ENCODE measurements at regions not wholly inside any gene's neighbourhood (a gene's known extent, or its start where the extent isn't known, plus 50 kb on each side); places are given as distances from the start of the nearest gene placed in this dataset.
"Not testable (repeated sequence)": the region's sequence is repeated elsewhere in the genome, so short reads cannot be mapped to it uniquely, and the experiment has no call there.

GRCh38 chr17:77623321-77623720 lies 335.2 kb upstream of the TNRC6C start:
- H3K36me3 ChIP-seq; H3K9me3 ChIP-seq (replicated peaks); H3K27ac ChIP-seq; DNase-seq; H3K4me3 ChIP-seq; H3K27me3 ChIP-seq; H3K4me1 ChIP-seq: not testable (repeated sequence)

- H3K9me3 ChIP-seq (replicated peaks) = no peaks in the 10 kb centered on the region; the same call in 1 of the 2 replicates
- 0 out of 2 replicates have a peak, but pooled peaks cover 2% of the 10 kb centered on the region for H3K36me3 ChIP-seq
- H3K4me1 ChIP-seq = no peaks in the 10 kb centered on the region; the same call in 1 of the 2 replicates
- no peak for DNase-seq
- no peak overlapping the region for H3K27ac ChIP-seq
- no peaks in the 10 kb centered on the region for H3K27me3 ChIP-seq
- H3K4me3 ChIP-seq = no peak overlapping the region
These were observed 330.5 kb upstream of the TNRC6C start for GRCh38 chr17:77628035-77628434.

GRCh38 chr17:77629284-77629683 lies 329.2 kb upstream of the TNRC6C start:
- H3K36me3 ChIP-seq; H3K27ac ChIP-seq; H3K27me3 ChIP-seq; H3K4me3 ChIP-seq; H3K4me1 ChIP-seq; DNase-seq; H3K9me3 ChIP-seq (replicated peaks): not testable (repeated sequence)

- no peak overlapping the region for H3K27ac ChIP-seq
- DNase-seq = no peak
- H3K4me3 ChIP-seq = no peak overlapping the region
- no peaks in the 10 kb centered on the region for H3K36me3 ChIP-seq
- no peaks in the 10 kb centered on the region; the same call in 1 of the 2 replicates for H3K9me3 ChIP-seq (replicated peaks)
- H3K4me1 ChIP-seq = no peaks in the 10 kb centered on the region
- no peaks in the 10 kb centered on the region; the same call in 1 of the 2 replicates for H3K27me3 ChIP-seq
These were observed 327.2 kb upstream of the TNRC6C start for GRCh38 chr17:77631307-77631706.

GRCh38 chr17:77632619-77633018 lies 325.9 kb upstream of the TNRC6C start:
- Histone ChIP-seq H3K27me3 (peaks cover 12% of the 10 kb centered on the region; the same call in 1 of the 2 replicates), H3K36me3 (no peaks in the 10 kb centered on the region), H3K27ac (no peak overlapping the region), H3K9me3 (replicated peaks) (no peaks in the 10 kb centered on the region), H3K4me1 (no peaks in the 10 kb centered on the region), H3K4me3 (no peak overlapping the region)
- DNase-seq = no peak

GRCh38 chr17:77634710-77635109 lies 323.8 kb upstream of the TNRC6C start:
- H3K36me3 ChIP-seq = no peaks in the 10 kb centered on the region
- H3K27ac ChIP-seq = no peak overlapping the region
- no peaks in the 10 kb centered on the region for H3K9me3 ChIP-seq (replicated peaks)
- no peak overlapping the region for H3K4me3 ChIP-seq
- peaks cover 22% of the 10 kb centered on the region; the same call in 1 of the 2 replicates for H3K27me3 ChIP-seq
- no peaks in the 10 kb centered on the region for H3K4me1 ChIP-seq
- no peak for DNase-seq

- Histone ChIP-seq H3K27me3 (peaks cover 26% of the 10 kb centered on the region; the same call in 1 of the 2 replicates), H3K27ac (no peak overlapping the region), H3K9me3 (replicated peaks) (no peaks in the 10 kb centered on the region), H3K4me1 (no peaks in the 10 kb centered on the region), H3K4me3 (no peak overlapping the region), H3K36me3 (no peaks in the 10 kb centered on the region)
- no peak for DNase-seq
These were observed 323.3 kb upstream of the TNRC6C start for GRCh38 chr17:77635176-77635575.

GRCh38 chr17:77635785-77636184 lies 322.7 kb upstream of the TNRC6C start:
- H3K4me3 ChIP-seq; H3K4me1 ChIP-seq; H3K27ac ChIP-seq; H3K9me3 ChIP-seq (replicated peaks); H3K36me3 ChIP-seq; DNase-seq: not testable (repeated sequence)
- peaks cover 27% of the 10 kb centered on the region; the same call in 1 of the 2 replicates for H3K27me3 ChIP-seq

- DNase-seq = no peak
- Histone ChIP-seq H3K9me3 (replicated peaks) (no peaks in the 10 kb centered on the region), H3K36me3 (no peaks in the 10 kb centered on the region), H3K4me1 (no peaks in the 10 kb centered on the region), H3K4me3 (no peak overlapping the region), H3K27ac (no peak overlapping the region), H3K27me3 (peaks cover 34% of the 10 kb centered on the region; the same call in 1 of the 2 replicates)
These were observed 321.4 kb upstream of the TNRC6C start for GRCh38 chr17:77636835-77637817.

GRCh38 chr17:77637818-77638575 lies 320.5 kb upstream of the TNRC6C start:
- Histone ChIP-seq H3K9me3 (replicated peaks) (no peaks in the 10 kb centered on the region), H3K4me3 (no peak overlapping the region), H3K27ac (no peak overlapping the region), H3K36me3 (no peaks in the 10 kb centered on the region), H3K4me1 (no peaks in the 10 kb centered on the region), H3K27me3 (peaks cover 34% of the 10 kb centered on the region; the same call in 1 of the 2 replicates)
- no peak for DNase-seq

- DNase-seq = no peak
- H3K4me3 ChIP-seq = no peak overlapping the region
- H3K4me1 ChIP-seq = no peaks in the 10 kb centered on the region
- H3K27me3 ChIP-seq = peaks cover 48% of the 10 kb centered on the region
- H3K27ac ChIP-seq = no peak overlapping the region
- H3K9me3 ChIP-seq (replicated peaks) = no peaks in the 10 kb centered on the region
- H3K36me3 ChIP-seq = no peaks in the 10 kb centered on the region
These were observed 318.3 kb upstream of the TNRC6C start for GRCh38 chr17:77640252-77640651.

- DNase-seq = no peak
- no peaks in the 10 kb centered on the region for H3K9me3 ChIP-seq (replicated peaks)
- no peak overlapping the region for H3K27ac ChIP-seq
- no peaks in the 10 kb centered on the region for H3K36me3 ChIP-seq
- no peak overlapping the region for H3K4me3 ChIP-seq
- H3K4me1 ChIP-seq = no peaks in the 10 kb centered on the region
- H3K27me3 ChIP-seq = peaks cover 54% of the 10 kb centered on the region
These were observed 317.4 kb upstream of the TNRC6C start for GRCh38 chr17:77640916-77641605.

GRCh38 chr17:77641718-77642117 lies 316.8 kb upstream of the TNRC6C start:
- Histone ChIP-seq H3K27ac (no peak overlapping the region), H3K27me3 (peaks cover 54% of the 10 kb centered on the region), H3K9me3 (replicated peaks) (no peaks in the 10 kb centered on the region), H3K36me3 (no peaks in the 10 kb centered on the region), H3K4me1 (no peaks in the 10 kb centered on the region), H3K4me3 (no peak overlapping the region)
- DNase-seq = no peak

GRCh38 chr17:77644181-77645071 lies 314.1 kb upstream of the TNRC6C start:
- DNase-seq = no peak
- H3K36me3 ChIP-seq = no peaks in the 10 kb centered on the region
- no peak overlapping the region for H3K27ac ChIP-seq
- no peaks in the 10 kb centered on the region for H3K4me1 ChIP-seq
- H3K27me3 ChIP-seq = peaks cover 35% of the 10 kb centered on the region
- no peak overlapping the region for H3K4me3 ChIP-seq
- H3K9me3 ChIP-seq (replicated peaks) = no peaks in the 10 kb centered on the region
